GM04503 (cell line): ENCODE measurements at regions not wholly inside any gene's neighbourhood (a gene's known extent, or its start where the extent isn't known, plus 50 kb on each side); places are given as distances from the start of the nearest gene placed in this dataset.
"Not testable (repeated sequence)": the region's sequence is repeated elsewhere in the genome, so short reads cannot be mapped to it uniquely, and the experiment has no call there.

Source experiments
- DNase-seq: peaks from one replicate; pipeline ENCODE4 v3.0.0-alpha.2; 2012; ENCODE audit warnings: low read depth

GRCh38 chr7:17053164-17053563, 171.4 kb upstream of the AGR3 start:
- DNase-seq, result not testable (repeated sequence)

- no peak for DNase-seq
These were observed 172.4 kb upstream of the AGR3 start for GRCh38 chr7:17054206-17054605.

GRCh38 chr7:17054836-17055235, 173.1 kb upstream of the AGR3 start:
- no peak for DNase-seq

GRCh38 chr7:17055596-17055995, 173.8 kb upstream of the AGR3 start:
- DNase-seq, result no peak

GRCh38 chr7:17056491-17057142, 174.8 kb upstream of the AGR3 start:
- no peak for DNase-seq

- DNase-seq, result no peak
These were observed 175.3 kb upstream of the AGR3 start for GRCh38 chr7:17057143-17057509.

GRCh38 chr7:17058568-17058967, 176.8 kb upstream of the AGR3 start:
- no peak for DNase-seq

- no peak for DNase-seq
These were observed 178.3 kb upstream of the AGR3 start for GRCh38 chr7:17060051-17060450.

GRCh38 chr7:17061443-17061842, 179.7 kb upstream of the AGR3 start:
- DNase-seq, result no peak

GRCh38 chr7:17062151-17063044, 180.6 kb upstream of the AGR3 start:
- no peak for DNase-seq

- DNase-seq, result no peak
These were observed 181.2 kb upstream of the AGR3 start for GRCh38 chr7:17063045-17063383.

GRCh38 chr7:17067691-17068090, 185.9 kb upstream of the AGR3 start:
- no peak for DNase-seq

GRCh38 chr7:17069146-17069545, 187.4 kb upstream of the AGR3 start:
- no peak for DNase-seq

GRCh38 chr7:17070231-17070708, 188.5 kb upstream of the AGR3 start:
- DNase-seq, result no peak

GRCh38 chr7:17071866-17072265, 190.1 kb upstream of the AGR3 start:
- no peak for DNase-seq

GRCh38 chr7:17075601-17076255, 193.9 kb upstream of the AGR3 start:
- DNase-seq, result no peak

GRCh38 chr7:17078298-17078697, 196.5 kb upstream of the AGR3 start:
- DNase-seq, result no peak

- no peak for DNase-seq
These were observed 201.8 kb upstream of the AGR3 start for GRCh38 chr7:17083392-17084165.

GRCh38 chr7:17084166-17084475, 202.3 kb upstream of the AGR3 start:
- no peak for DNase-seq

- no peak for DNase-seq
These were observed 203.4 kb upstream of the AGR3 start for GRCh38 chr7:17085186-17085585.

- no peak for DNase-seq
These were observed 204.6 kb upstream of the AGR3 start for GRCh38 chr7:17086403-17086802.

GRCh38 chr7:17090751-17091150, 207.7 kb upstream of the AHR start:
- peak; percentile 76 for DNase-seq
